ENCODE measurements at regions not wholly inside any gene's neighbourhood (a gene's known extent, or its start where the extent isn't known, plus 50 kb on each side); places are given as distances from the start of the nearest gene placed in this dataset.
"Not testable (repeated sequence)": the region's sequence is repeated elsewhere in the genome, so short reads cannot be mapped to it uniquely, and the experiment has no call there.

- DNase-seq (ENCODE audit: extremely low read depth, low read depth, low spot score), result no peak
These were observed 243.5 kb downstream of the ASXL3 start for GRCh38 chr18:33821503-33821902.

DNA sequence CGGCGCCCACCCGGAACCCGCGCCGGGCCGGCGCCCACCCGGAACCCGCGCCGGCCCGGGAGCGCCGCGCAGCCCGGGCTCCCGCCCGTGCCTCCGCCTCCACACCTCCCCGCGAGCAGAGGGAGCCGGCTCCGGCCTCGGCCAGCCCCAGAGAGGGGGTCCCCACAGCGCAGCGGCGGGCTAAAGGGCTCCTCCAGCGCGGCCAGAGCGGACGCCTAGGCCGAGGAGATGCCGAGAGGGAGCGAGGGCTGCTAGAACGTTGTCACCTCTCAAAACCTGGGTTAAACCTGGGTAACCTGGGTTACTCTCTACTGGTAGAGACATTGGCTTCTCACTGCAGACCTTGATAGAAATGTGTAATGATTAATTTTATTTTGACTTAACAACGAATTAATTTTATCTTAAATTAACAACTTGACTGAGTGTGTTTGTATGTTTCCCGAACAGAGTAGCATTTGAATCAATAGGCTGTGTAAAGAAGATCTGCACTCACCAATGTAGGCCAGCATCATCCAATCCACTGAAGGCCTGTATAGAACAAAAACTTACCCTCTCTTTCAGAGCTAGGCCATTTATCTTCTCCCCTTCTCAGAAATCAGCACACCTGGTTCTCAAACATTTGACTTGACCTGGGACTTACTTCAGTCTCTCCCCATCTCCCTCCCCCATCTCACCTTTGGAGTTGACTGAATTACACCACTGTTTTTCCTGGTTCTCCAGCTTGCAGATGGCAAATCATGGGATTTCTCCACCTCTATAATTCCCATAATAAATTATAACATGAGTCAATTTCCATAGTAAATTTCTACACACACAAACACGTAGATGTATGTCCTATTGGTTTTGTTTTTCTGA is 242.7 kb downstream of the ASXL3 start:
- no peak for DNase-seq (ENCODE audit: extremely low read depth, low read depth, low spot score)

- DNase-seq (ENCODE audit: extremely low read depth, low read depth, low spot score), result not testable (repeated sequence)
These were observed 241.8 kb downstream of the ASXL3 start for GRCh38 chr18:33819692-33820343.

- DNase-seq (ENCODE audit: extremely low read depth, low read depth, low spot score), result no peak
These were observed 240.1 kb downstream of the ASXL3 start for GRCh38 chr18:33818145-33818544.

- no peak for DNase-seq (ENCODE audit: extremely low read depth, low read depth, low spot score)
These were observed 239.1 kb downstream of the ASXL3 start for GRCh38 chr18:33817096-33817495.

- DNase-seq (ENCODE audit: extremely low read depth, low read depth, low spot score), result no peak
These were observed 236.5 kb downstream of the ASXL3 start for GRCh38 chr18:33814546-33814945.

DNA sequence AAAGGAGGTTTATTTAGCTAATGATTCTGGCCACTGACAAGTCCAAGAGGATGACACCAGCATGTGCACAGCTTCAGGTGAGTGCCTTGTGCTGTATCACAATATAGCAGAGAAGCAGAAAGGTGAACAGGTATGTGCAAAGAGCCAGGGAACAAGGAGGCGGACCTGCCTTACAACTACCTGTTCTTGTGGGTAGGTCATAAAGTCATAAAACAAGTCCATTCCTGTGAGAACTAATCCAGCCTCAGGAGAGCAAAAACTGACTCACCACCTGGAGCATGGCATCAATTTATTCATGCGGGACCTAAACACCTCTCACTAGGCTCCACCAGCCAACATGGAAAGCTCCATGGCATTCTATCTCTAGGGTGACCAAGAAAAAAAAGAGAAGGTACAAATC is 234.2 kb downstream of the ASXL3 start:
- no peak for DNase-seq (ENCODE audit: extremely low read depth, low read depth, low spot score)

- DNase-seq (ENCODE audit: extremely low read depth, low read depth, low spot score), result no peak
These were observed 227.6 kb downstream of the ASXL3 start for GRCh38 chr18:33805592-33805991.

DNA sequence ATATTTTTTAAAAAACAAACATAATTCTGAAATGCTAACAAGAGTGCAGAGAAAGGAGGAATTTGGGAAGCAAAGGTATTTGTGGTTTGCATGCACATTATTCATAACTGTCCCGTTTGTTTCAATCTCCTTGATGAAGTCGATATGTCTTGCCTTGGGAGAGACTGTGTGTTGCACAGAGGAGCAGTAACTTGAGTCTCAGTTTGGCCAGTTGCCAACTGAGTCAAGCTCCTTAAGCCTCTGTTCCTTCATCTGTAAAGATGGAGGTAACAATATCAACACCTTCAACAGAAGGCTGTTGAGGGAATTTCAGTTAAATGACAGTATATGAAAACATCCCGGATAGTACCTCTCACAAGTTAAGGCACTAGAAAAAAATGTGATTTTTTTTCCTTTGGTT is 226.2 kb downstream of the ASXL3 start:
- no peak for DNase-seq (ENCODE audit: extremely low read depth, low read depth, low spot score)

DNA sequence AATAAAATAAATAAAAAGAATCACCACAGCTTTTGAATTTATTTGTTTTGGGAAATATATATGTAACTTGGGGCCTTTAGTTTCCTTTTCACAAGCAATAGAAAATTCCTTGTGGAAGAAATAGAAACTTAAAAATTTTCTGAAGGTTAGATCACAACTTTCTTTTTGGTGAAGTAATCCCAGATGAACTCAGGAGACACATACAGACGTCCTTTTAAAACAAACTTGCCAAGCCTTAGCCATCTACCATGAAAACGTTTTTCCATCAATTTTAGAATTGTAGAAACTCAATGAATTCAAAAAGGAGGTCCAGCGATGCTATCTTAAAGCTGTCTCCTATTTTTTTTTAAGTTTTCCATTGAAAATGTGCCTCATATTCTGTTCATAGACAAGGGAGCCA is 225.6 kb downstream of the ASXL3 start:
- no peak for DNase-seq (ENCODE audit: extremely low read depth, low read depth, low spot score)

DNA sequence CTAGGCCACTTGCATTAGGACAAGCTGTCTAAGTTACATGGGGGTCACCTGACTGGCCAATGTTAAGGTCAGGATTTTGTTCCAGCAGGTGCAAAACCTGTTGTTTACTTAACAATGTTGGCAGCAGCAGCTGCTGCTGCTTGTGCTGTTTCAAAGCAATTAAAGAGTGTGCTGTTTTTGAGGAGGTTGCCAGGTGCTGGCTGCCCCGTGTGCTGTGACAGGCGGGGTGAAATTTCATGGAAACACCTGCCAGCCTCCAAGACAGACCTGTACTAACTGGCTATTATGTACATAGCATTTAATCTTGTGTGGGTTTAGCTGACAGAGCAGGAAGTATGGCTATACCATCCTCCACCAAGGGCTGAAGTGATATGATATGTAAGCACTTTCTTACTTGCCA is 224.9 kb downstream of the ASXL3 start:
- no peak for DNase-seq (ENCODE audit: extremely low read depth, low read depth, low spot score)
